Coronary artery (tissue), 2 donors: ENCODE measurements at regions not wholly inside any gene's neighbourhood (a gene's known extent, or its start where the extent isn't known, plus 50 kb on each side); places are given as distances from the start of the nearest gene placed in this dataset.
"Not testable (repeated sequence)": the region's sequence is repeated elsewhere in the genome, so short reads cannot be mapped to it uniquely, and the experiment has no call there.

ENCODE experiments used
- DNase-seq: peaks from one replicate; pipeline ENCODE4 v3.0.0-alpha.2; 2017; ENCODE audit warnings: low spot score
- H3K27ac ChIP-seq, 2 donors: fragments of 200-600 bp; sonication (generic); one replicate each; pipeline ENCODE4 v1.5.1; 2016 to 2019
- H3K4me3 ChIP-seq: fragments of 200-600 bp; sonication (generic); 2 replicates; pipeline ENCODE4 v1.5.1; 2016; ENCODE audit warnings: mild to moderate bottlenecking, moderate library complexity
- TF ChIP-seq, protein P1 (sequence below): fragments of 200-600 bp; sonication (generic); IDR thresholded peaks from one replicate; pipeline ENCODE4 v1.5.1; 2019; ENCODE audit warnings: antibody characterized with exemption

DNA sequence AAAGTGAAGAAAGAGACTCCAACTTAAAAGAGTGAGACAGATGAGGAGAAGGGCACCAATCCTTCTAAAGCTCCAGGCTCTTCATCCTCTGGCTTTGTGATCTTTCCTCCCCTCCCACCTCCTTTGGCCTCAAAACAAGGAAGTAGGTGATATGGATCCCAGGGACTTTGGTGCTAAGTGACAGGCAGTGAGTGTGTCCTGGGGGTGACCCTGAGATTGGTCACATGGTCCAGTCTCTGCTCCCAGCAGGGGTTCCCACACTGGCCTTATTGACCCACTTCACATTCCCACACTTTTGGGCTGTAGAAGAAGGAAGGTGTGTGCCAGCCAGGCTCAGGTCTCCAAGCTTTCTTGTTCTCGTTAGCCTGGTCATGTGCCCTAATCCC, 401.2 kb upstream of the PROX1 start:
- TF ChIP-seq, protein P1, sequence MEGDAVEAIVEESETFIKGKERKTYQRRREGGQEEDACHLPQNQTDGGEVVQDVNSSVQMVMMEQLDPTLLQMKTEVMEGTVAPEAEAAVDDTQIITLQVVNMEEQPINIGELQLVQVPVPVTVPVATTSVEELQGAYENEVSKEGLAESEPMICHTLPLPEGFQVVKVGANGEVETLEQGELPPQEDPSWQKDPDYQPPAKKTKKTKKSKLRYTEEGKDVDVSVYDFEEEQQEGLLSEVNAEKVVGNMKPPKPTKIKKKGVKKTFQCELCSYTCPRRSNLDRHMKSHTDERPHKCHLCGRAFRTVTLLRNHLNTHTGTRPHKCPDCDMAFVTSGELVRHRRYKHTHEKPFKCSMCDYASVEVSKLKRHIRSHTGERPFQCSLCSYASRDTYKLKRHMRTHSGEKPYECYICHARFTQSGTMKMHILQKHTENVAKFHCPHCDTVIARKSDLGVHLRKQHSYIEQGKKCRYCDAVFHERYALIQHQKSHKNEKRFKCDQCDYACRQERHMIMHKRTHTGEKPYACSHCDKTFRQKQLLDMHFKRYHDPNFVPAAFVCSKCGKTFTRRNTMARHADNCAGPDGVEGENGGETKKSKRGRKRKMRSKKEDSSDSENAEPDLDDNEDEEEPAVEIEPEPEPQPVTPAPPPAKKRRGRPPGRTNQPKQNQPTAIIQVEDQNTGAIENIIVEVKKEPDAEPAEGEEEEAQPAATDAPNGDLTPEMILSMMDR = no peak
- Histone ChIP-seq H3K4me3 (no peak overlapping the region), H3K27ac (no peak overlapping the region)
- DNase-seq = no peak

DNA sequence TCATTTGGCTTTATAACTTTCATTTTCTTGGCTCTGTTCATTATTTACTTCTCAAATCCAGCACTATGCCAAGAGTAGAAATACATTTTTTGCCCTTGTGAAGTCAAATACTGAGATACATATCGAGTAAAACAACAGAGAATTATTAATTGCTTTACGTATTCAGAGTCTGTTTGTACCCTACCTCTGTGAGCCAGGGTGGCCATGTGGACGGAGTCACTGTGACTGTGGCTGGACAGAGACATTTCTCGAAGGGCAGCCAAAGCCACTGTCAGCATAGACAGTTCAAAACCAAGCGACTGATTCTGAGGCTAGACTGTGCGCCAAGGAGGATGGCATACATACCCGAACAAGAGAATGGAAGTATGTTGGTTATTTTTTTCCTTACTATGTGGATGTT, 391.0 kb upstream of the PROX1 start:
- no peak overlapping the region for H3K4me3 ChIP-seq
- TF ChIP-seq, protein P1 = no peak
- no peak for DNase-seq
- H3K27ac ChIP-seq = no peak overlapping the region

DNA sequence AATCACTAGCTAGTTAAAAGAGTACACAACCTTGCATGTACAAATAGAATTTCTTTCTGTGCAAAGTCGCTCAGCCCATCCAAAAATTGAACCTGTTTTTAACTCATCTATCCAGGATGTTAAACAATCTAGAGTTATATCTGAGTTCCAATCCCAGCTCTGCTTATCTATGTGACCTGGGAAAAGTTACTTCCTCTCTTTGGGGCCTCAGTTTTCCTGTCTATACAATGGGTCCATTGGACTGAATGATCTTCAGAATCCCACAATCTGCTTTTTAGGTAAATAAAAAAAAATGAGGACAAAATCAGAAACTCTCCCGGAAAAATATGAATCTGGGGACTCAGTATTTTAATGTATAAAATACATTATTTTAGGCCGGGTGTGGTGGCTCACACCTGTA, 389.5 kb upstream of the PROX1 start:
- Histone ChIP-seq H3K4me3 (no peak overlapping the region), H3K27ac (no peak overlapping the region)
- TF ChIP-seq, protein P1 = no peak
- DNase-seq = no peak

DNA sequence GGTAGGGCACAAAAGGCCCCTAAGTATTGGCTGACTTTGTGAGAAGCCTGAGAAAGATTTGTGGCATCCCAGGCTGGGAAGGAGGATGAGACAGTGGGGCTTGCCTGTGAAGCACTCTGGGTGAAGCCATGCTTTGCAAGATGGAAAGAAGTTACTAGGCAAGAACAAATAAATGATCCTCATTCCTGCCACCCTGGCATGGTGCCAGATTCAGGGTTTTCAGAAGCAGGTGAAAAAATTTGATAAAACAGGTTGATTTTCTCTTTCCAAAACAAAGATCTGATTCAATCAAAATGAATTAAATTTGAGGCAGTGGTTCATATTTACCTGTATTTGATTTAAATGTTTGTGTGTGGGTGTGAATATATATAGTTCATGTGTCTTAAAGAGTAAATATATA, 386.9 kb upstream of the PROX1 start:
- H3K27ac ChIP-seq = no peak overlapping the region
- TF ChIP-seq, protein P1 = no peak
- H3K4me3 ChIP-seq = no peak overlapping the region
- no peak for DNase-seq

DNA sequence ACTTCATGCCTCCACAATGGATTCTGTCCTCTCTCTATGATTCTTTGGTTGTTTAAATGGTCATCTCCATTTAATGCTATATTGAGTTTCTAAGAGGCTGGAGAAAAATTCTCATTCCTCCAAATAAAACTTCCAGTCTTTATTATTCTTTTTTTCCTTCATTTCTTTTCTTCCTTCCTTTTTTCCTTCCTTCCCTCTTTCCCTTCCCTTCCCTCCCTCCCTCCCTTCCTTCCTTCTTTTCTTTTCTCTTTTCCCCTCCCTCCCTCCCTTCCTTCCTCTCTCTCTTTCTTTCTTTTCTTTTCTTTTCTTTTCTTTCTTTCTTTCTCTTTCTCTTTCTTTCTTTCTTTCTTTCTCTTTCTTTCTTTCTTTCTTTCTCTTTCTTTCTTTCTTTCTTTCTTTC, 386.1 kb upstream of the PROX1 start:
- H3K27ac ChIP-seq, H3K4me3 ChIP-seq, DNase-seq: not testable (repeated sequence)

DNA sequence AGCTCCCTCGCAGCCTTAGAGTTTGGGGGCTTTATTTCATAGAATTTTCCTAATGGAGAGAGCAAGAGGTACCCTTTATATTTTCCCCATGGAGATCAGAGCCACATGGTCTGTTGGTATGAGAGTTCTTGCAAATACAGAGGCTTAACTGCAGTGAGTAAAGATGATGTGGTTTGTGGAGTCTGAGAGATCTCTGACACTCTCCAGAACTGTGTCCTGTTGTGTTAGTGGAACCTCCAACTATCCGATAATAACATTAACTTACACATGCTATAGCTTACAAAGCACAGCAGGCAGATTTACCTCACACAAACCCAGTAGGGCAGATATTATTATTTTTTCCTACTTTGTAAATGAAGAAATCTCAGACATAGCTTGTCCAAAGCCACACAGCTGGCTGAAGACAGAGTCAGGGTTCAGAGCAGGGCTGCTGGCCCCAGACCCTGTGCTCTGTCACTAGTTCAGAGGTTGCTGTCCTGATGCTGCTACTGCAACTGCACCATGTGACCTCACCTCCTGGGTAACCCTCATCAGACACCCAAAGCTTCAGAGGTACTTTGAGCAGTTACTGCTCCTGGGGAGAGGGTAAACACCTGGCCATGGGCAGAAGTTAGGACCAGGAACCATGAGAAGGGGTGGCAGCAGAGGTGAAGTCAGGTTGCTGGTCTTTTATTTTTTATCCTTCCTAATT, 384.8 kb upstream of the PROX1 start:
- TF ChIP-seq, protein P1 = no peak
- DNase-seq = no peak
- Histone ChIP-seq H3K4me3 (no peak overlapping the region), H3K27ac (no peak overlapping the region)

DNA sequence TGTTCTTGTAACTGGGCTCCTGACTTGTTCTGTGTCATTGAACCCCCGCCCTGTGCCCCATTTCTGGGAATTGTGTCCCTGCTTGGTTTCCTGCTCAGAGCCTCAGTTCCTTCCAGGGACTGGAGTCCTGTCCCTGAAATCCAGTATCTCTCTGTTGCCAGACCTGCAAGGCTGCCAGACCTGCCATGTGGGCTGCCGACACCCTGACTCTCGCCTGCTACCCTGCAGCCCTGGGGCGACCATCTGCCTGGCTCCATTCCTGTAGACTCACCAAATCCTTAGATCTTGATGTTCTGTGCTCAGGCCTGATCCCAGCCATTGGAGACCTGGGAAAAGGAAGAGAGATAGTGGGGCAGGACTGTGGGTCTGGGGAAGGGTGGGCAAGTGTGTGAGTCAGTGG, 383.3 kb upstream of the PROX1 start:
- TF ChIP-seq, protein P1 = no peak
- DNase-seq = no peak
- no peak overlapping the region for H3K27ac ChIP-seq
- no peak overlapping the region for H3K4me3 ChIP-seq
